Common myeloid progenitor, CD34-positive (primary cell): ENCODE measurements at regions not wholly inside any gene's neighbourhood (a gene's known extent, or its start where the extent isn't known, plus 50 kb on each side); places are given as distances from the start of the nearest gene placed in this dataset.

Experiments
- CTCF ChIA-PET: fragments of 350-600 bp; sonication (Branson Sonifier 250); formaldehyde crosslinking; loops from one replicate; lab custom pipeline; 2021; ENCODE audit warnings: antibody characterized with exemption; lab: Charles Lee
- POLR2A ChIA-PET: fragments of 350-600 bp; sonication (Branson Sonifier 250); formaldehyde crosslinking; loops from one replicate; lab custom pipeline; 2021; ENCODE audit warnings: antibody characterized with exemption; lab: Charles Lee
- DNase-seq, 3 donors: peaks; one replicate each; pipeline versions ENCODE4 v3.0.0 to v3.0.0-alpha.2; 2013
- H3K27ac ChIP-seq, 2 experiments: 1 replicate in 1 of 2; 2 replicates in 1 of 2; pipeline ENCODE4 v1.7.0; 2013; ENCODE audit warnings: inconsistent platforms in 2 of 2, low read length in 2 of 2, mild to moderate bottlenecking in 2 of 2, low read depth in 1 of 2, moderate library complexity in 1 of 2; ENCODE audit not compliant: severe bottlenecking in 2 of 2, insufficient read depth in 1 of 2, poor library complexity in 1 of 2
- H3K27me3 ChIP-seq, 5 experiments: replicated peaks in 2 of 5; 1 replicate in 3 of 5; 2 replicates in 2 of 5; pipeline versions ENCODE4 v1.6.1 to v1.7.0; 2013; ENCODE audit warnings: low read length in 4 of 5, mild to moderate bottlenecking in 2 of 5, moderate library complexity in 2 of 5, inconsistent platforms in 1 of 5; ENCODE audit not compliant: insufficient read depth in 5 of 5, control insufficient read depth in 4 of 5
- H3K36me3 ChIP-seq, 4 experiments: 1 replicate in 2 of 4; 2 replicates in 2 of 4; pipeline versions ENCODE4 v1.6.1 to v1.7.0; 2013; ENCODE audit warnings: low read length in 3 of 4, control low read depth in 1 of 4, mild to moderate bottlenecking in 1 of 4; ENCODE audit not compliant: control insufficient read depth in 4 of 4, insufficient read depth in 4 of 4
- H3K4me1 ChIP-seq, 4 experiments: 1 replicate in 3 of 4; 2 replicates in 1 of 4; pipeline versions ENCODE4 v1.6.1 to v1.7.1; 2013; ENCODE audit warnings: low read length in 3 of 4, mild to moderate bottlenecking in 3 of 4, control low read depth in 1 of 4, inconsistent platforms in 1 of 4, moderate library complexity in 1 of 4; ENCODE audit not compliant: control insufficient read depth in 4 of 4, insufficient read depth in 4 of 4; ENCODE audit errors: control extremely low read depth in 1 of 4
- H3K4me3 ChIP-seq, 7 experiments: 1 replicate in 4 of 7; 2 replicates in 3 of 7; pipeline versions ENCODE4 v1.5.1 to v1.7.0; 2013; ENCODE audit warnings: mild to moderate bottlenecking in 7 of 7, low read length in 6 of 7, moderate library complexity in 6 of 7, inconsistent platforms in 2 of 7, low read depth in 2 of 7, control low read depth in 1 of 7; ENCODE audit not compliant: insufficient read depth in 4 of 7, control insufficient read depth in 1 of 7; ENCODE audit errors: extremely low read depth in 1 of 7
- H3K9me3 ChIP-seq, 5 experiments: 1 replicate in 4 of 5; 2 replicates in 1 of 5; pipeline versions ENCODE4 v1.6.1 to v1.7.1; 2013; ENCODE audit warnings: low read length in 4 of 5, mild to moderate bottlenecking in 2 of 5, inconsistent platforms in 1 of 5, low read depth in 1 of 5, moderate library complexity in 1 of 5; ENCODE audit not compliant: control insufficient read depth in 4 of 5, insufficient read depth in 2 of 5; ENCODE audit errors: control extremely low read depth in 1 of 5
- WGBS: methylation state at CpG from one replicate; pipeline ENCODE4 v1.1.5; 2013; ENCODE audit not compliant: insufficient coverage; 5-methylcytosine and 5-hydroxymethylcytosine counted together

- Histone ChIP-seq H3K27me3 (no peaks in the 10 kb centered on the region), H3K4me3 (no peak overlapping the region), H3K36me3 (no peaks in the 10 kb centered on the region), H3K9me3 (no peaks in the 10 kb centered on the region), H3K4me1 (no peaks in the 10 kb centered on the region), H3K27ac (no peak overlapping the region)
- CTCF ChIA-PET = interaction anchor here (0.6 to 2.1 kb wide), 6 partner anchors 7 to 1183 kb away, joined by 3 to 6 read pairs (median 4); no protein-coding TSS in a partner anchor
- peak; percentile 1 to 14 (median 9) for DNase-seq
- POLR2A ChIA-PET = no interaction called here
- WGBS = 69% methylated on average over 2 of the region's 7 CpGs
Measured at GRCh38 chr18:52288403-52289004, 51.5 kb upstream of the DCC start.

GRCh38 chr18:52289392-52289791 lies 50.6 kb upstream of the DCC start:
- no peak overlapping the region for H3K27ac ChIP-seq
- DNase-seq = no peak
- no peaks in the 10 kb centered on the region for H3K27me3 ChIP-seq
- H3K4me3 ChIP-seq = no peak overlapping the region
- no peaks in the 10 kb centered on the region for H3K4me1 ChIP-seq
- 80% methylated on average over 1 of the region's 1 CpG for WGBS
- H3K9me3 ChIP-seq = no peaks in the 10 kb centered on the region
- H3K36me3 ChIP-seq = no peaks in the 10 kb centered on the region
- ChIA-PET CTCF (interaction anchor here (1.0 to 2.1 kb wide), 7 partner anchors 8 to 1184 kb away, joined by 3 to 6 read pairs (median 4); no protein-coding TSS in a partner anchor), POLR2A (no interaction called here)
